Activated naive CD8-positive, alpha-beta T cell treated with anti-CD3 and anti-CD28 coated beads, Interleukin-2, amount 10 ng/mL, durations not matched to agents 7 days and 5 days (primary cell): ENCODE measurements at regions not wholly inside any gene's neighbourhood (a gene's known extent, or its start where the extent isn't known, plus 50 kb on each side); places are given as distances from the start of the nearest gene placed in this dataset.

ENCODE experiments used
- ATAC-seq: fragments of 150-1000 bp; cut with Tn5 transposase; one replicate; pipeline ENCODE4 v1.10.0; 2021; ENCODE audit warnings: low read depth, moderate library complexity
- POLR2A ChIA-PET: fragments of 350-600 bp; sonication (Branson Sonifier 250); formaldehyde crosslinking; loops from one replicate; lab custom pipeline; 2021; ENCODE audit warnings: antibody characterized with exemption; lab: Charles Lee
- DNase-seq: peaks from one replicate; pipeline ENCODE4 v3.0.0; 2021
- H3K27ac Mint-ChIP-seq: one replicate; pipeline ENCODE4 v1.8.0; 2022; ENCODE audit warnings: mild to moderate bottlenecking, mixed read lengths
- H3K27me3 Mint-ChIP-seq: one replicate; pipeline ENCODE4 v1.8.0; 2022; ENCODE audit warnings: mild to moderate bottlenecking, moderate library complexity, mixed read lengths
- H3K36me3 Mint-ChIP-seq: one replicate; pipeline ENCODE4 v1.8.0; 2021; ENCODE audit warnings: mild to moderate bottlenecking, mixed read lengths
- H3K4me1 Mint-ChIP-seq: one replicate; pipeline ENCODE4 v1.8.0; 2021; ENCODE audit warnings: mixed read lengths
- H3K4me3 Mint-ChIP-seq: one replicate; pipeline ENCODE4 v1.8.0; 2022; ENCODE audit warnings: mild to moderate bottlenecking, moderate library complexity, mixed read lengths
- H3K9me3 Mint-ChIP-seq: one replicate; pipeline ENCODE4 v1.8.0; 2021; ENCODE audit warnings: mixed read lengths

DNA sequence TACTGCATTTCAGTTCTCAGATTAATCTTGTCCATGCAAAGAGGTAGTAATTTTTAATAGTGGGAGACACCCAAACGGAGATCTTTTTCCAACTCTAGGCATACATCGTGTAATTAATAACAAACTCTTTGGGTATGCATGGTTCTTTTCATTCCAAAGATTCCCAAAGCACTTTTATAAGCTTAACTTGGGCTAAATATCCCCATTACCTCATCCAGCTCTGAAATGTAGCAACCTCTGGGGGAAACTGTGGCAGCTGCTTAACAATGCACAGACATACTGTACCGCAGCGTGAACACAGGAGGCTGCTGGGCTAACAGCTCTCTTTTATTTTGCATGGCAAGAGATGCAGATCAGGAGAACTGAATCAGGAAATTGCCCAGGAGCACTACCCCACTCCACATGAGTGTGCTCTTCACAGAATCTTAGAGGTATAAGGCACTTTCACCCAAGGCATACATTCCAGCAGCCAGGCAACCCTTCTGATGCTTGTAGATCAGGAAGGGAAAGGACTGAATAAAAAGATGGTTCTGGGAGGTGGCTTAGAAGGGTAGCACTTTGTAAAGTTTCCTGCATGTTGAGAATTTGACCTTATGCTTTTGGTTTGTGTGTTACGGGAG, 114.4 kb upstream of the GLI3 start:
- Mint-ChIP-seq H3K9me3 (peaks cover 2% of the 10 kb centered on the region), H3K27me3 (no peaks in the 10 kb centered on the region), H3K4me3 (no peak overlapping the region), H3K27ac (no peak overlapping the region), H3K4me1 (no peaks in the 10 kb centered on the region), H3K36me3 (no peaks in the 10 kb centered on the region)
- ATAC-seq (no peak), DNase-seq (no peak)
- POLR2A ChIA-PET: no interaction called here

DNA sequence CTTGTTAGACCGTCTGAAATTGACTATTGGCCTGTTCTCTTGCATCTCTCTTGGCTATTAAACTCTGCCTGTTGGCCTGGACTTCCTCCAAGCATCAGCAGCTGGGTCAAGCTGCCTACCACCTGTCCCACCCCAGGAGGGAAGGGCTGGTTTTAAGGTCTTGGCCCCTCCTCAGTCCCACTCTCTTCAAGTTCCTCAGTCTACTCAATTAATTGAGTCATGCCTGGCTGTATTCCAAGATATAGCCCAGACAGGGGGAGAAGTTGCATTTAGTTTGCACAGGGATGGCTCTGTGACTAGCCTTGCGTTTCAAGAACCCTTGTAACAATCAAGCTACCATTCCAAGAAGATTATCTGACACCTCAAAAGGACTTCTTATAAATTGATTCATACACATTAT, 113.8 kb upstream of the GLI3 start:
- Mint-ChIP-seq H3K27me3 (no peaks in the 10 kb centered on the region), H3K27ac (no peak overlapping the region), H3K4me3 (no peak overlapping the region), H3K4me1 (no peaks in the 10 kb centered on the region), H3K9me3 (peaks cover 2% of the 10 kb centered on the region), H3K36me3 (no peaks in the 10 kb centered on the region)
- ATAC-seq: no peak
- DNase-seq: no peak
- POLR2A ChIA-PET: no interaction called here

DNA sequence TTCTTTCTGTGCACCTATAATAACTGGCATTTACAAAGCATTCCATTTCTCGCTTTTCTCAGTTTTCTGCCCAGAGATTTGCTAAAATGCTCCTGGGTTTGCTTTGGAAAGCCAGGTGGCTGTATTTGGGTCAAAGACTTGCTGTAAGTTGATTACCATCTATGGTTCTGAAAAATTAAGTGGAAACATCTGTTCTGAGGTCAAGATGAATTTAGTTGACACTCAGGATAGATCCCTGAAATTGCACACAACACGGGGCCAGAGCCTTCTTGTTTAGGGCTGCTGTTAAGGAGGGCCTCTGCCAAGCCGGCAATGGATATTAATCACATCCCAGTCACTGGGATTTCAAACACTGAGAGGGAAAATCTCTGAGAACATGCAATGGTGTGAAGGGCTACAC, 111.6 kb upstream of the GLI3 start:
- no peaks in the 10 kb centered on the region for H3K36me3 Mint-ChIP-seq
- H3K4me3 Mint-ChIP-seq: no peak overlapping the region
- DNase-seq: no peak
- no peak for ATAC-seq
- H3K9me3 Mint-ChIP-seq: peaks cover 4% of the 10 kb centered on the region
- no peaks in the 10 kb centered on the region for H3K27me3 Mint-ChIP-seq
- POLR2A ChIA-PET: no interaction called here
- no peaks in the 10 kb centered on the region for H3K4me1 Mint-ChIP-seq
- no peak overlapping the region for H3K27ac Mint-ChIP-seq

DNA sequence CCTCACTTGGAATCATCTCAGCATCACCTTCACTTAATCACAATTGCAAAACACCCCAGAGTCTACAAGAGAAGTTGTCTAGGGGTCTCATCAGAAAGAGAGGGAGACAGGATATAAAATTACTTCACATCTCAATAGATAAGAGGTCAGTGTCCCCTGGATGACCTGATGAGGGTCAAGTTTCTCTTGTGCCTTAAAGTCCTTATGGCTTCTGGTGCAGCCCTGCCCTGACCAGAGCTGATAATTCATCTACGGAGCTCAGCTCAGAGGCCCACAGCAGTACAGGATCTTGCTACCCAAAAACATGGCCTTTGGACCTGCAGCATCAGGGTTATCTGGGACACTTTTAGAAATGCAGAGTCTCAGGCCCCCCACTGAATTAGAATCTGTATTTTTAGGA, 111.1 kb upstream of the GLI3 start:
- POLR2A ChIA-PET: no interaction called here
- Mint-ChIP-seq H3K36me3 (no peaks in the 10 kb centered on the region), H3K27ac (no peak overlapping the region), H3K27me3 (no peaks in the 10 kb centered on the region), H3K4me3 (no peak overlapping the region), H3K9me3 (peaks cover 4% of the 10 kb centered on the region), H3K4me1 (no peaks in the 10 kb centered on the region)
- DNase-seq (no peak), ATAC-seq (no peak)

DNA sequence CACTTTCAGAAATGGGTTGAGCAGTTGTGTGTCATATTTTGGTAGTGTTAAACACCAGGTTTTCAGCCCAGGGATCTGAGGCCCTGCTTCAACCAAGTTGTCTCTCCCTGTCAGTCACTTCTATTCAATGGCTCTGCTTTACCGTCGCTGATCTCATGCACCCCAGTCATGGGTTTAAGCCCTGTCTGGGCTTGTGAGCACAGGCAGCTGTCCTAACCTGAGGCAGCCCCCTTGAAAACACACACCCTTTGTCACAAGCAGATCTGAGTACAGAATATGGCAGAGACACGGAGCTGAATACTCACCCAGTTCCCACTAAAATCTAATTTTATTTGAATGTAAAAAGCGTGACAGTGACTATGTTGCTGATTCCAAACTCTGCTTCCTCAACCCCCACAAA, 110.6 kb upstream of the GLI3 start:
- Mint-ChIP-seq H3K27ac (no peak overlapping the region), H3K4me3 (no peak overlapping the region), H3K9me3 (peaks cover 4% of the 10 kb centered on the region), H3K27me3 (no peaks in the 10 kb centered on the region), H3K36me3 (no peaks in the 10 kb centered on the region), H3K4me1 (no peaks in the 10 kb centered on the region)
- POLR2A ChIA-PET: no interaction called here
- no peak for DNase-seq
- ATAC-seq: no peak

DNA sequence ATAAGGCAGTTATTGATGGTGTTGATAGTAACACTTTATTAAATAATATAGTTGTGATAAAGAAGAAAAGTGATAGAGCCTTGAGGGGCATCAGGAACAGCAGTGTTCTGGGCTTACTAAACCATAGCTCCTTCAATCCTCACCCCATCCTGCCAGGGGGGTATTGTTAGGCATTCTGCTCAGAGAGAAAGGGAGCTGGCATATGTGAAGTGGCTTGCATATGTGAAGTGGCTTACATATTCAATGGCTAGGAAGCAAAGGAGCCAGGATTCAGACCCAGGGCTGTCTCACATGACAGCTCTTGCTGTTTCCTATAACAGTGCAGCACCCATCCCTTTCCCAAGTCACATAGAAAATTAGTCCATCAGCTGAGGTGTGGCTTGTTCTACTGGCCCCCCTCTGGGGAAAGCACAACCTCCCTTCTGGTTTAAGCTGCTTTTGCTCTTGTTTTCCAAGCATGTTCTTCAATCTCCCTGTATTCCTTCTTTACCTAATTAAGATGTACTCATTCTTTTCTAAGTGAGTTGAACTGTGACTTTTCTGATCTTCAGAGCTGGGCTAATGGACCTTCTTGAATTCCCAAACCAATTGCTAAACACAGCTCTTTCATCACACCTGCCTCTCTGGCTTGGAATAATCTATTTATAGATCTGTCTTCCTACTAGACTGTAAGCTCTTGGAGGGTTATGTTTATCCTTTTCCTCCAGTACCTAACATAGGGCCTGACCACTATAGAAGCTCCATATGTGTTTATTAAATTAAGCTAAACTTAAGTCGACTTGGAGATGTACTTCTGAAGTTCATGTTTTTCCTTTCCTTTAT, 108.7 kb upstream of the GLI3 start:
- peaks cover 2% of the 10 kb centered on the region for H3K9me3 Mint-ChIP-seq
- no peak for ATAC-seq

DNA sequence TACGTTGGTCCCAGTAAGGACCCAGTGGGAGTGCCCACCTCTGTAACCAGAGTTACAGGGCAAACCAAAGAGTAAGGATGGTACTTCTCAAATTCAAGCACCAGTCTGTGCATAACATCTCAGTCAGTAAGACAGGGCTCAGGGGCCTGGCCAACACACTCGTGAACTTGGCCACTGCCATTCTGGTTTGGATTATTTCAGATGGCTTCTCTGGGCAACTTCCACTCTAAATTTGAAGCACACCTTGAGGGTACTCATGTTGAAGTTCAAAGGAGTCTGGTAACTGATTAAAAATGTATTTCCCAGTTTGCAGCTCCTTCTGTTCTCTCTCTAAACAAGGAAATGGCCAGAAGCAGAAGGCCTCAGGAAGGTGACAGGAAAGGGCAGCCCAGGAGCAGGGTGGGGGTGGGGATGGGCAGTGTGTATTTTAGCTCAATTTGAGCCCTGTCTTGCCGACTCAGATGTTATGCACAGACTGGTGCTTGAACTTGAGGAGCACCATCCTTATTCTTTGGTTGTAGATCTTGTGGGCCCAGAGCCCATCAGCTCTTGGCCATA, 107.3 kb upstream of the GLI3 start:
- Mint-ChIP-seq H3K27me3 (no peaks in the 10 kb centered on the region), H3K9me3 (peaks cover 2% of the 10 kb centered on the region), H3K4me1 (no peaks in the 10 kb centered on the region), H3K27ac (no peak overlapping the region), H3K4me3 (no peak overlapping the region), H3K36me3 (no peaks in the 10 kb centered on the region)
- POLR2A ChIA-PET: no interaction called here
- ATAC-seq (no peak), DNase-seq (no peak)

More for the DNA sequence above, 108.7 kb upstream of the GLI3 start:
- no peak for DNase-seq
- POLR2A ChIA-PET: no interaction called here
- no peak overlapping the region for H3K4me3 Mint-ChIP-seq
- no peak overlapping the region for H3K27ac Mint-ChIP-seq
- H3K4me1 Mint-ChIP-seq: no peaks in the 10 kb centered on the region
- H3K27me3 Mint-ChIP-seq: no peaks in the 10 kb centered on the region
- H3K36me3 Mint-ChIP-seq: no peaks in the 10 kb centered on the region

DNA sequence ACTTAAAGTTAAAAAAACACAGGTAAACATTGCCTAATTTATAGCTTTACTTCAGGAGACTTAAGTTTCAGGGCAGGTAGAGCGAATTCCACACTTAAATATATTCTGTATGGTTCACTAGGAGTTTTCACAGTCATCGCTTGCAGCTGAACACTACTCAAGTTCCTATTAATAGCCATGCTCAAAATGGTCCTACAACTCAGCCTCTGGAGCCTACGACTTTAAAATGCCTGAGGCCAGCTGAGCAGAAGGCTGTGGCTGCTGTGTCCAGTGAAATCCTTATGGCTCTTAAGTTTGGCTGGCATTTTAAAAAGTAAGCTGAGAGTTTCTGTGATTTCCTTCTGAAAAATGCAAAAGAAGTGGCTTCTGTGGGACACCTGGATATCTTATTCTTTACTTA, 105.4 kb upstream of the GLI3 start:
- Mint-ChIP-seq H3K27ac (no peak overlapping the region), H3K27me3 (no peaks in the 10 kb centered on the region), H3K36me3 (no peaks in the 10 kb centered on the region), H3K4me1 (no peaks in the 10 kb centered on the region), H3K4me3 (no peak overlapping the region), H3K9me3 (peaks cover 2% of the 10 kb centered on the region)
- POLR2A ChIA-PET: no interaction called here
- DNase-seq (no peak), ATAC-seq (no peak)

DNA sequence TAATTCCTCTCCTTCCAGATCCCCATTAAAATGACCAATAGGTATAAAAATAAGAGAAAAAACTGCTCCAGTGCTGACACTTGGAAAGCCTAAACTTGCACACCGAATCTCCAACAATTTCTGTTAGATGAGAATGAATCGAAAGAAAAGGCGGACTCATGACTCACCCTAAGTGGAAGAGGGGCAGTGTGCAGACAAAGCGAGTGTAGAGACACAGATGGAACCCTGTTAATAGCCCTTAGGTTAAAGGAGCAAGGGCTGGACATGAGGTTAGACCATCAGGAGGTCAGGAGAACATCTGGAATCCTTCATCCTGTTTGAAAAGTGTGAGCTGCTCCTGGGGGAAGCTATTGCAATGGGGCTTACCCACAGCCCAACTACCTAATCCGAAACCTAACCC, 103.4 kb upstream of the GLI3 start:
- ATAC-seq: no peak
- no peak for DNase-seq
- Mint-ChIP-seq H3K4me3 (no peak overlapping the region), H3K4me1 (no peaks in the 10 kb centered on the region), H3K27ac (no peak overlapping the region), H3K27me3 (no peaks in the 10 kb centered on the region), H3K9me3 (peaks cover 2% of the 10 kb centered on the region), H3K36me3 (no peaks in the 10 kb centered on the region)
- POLR2A ChIA-PET: no interaction called here

DNA sequence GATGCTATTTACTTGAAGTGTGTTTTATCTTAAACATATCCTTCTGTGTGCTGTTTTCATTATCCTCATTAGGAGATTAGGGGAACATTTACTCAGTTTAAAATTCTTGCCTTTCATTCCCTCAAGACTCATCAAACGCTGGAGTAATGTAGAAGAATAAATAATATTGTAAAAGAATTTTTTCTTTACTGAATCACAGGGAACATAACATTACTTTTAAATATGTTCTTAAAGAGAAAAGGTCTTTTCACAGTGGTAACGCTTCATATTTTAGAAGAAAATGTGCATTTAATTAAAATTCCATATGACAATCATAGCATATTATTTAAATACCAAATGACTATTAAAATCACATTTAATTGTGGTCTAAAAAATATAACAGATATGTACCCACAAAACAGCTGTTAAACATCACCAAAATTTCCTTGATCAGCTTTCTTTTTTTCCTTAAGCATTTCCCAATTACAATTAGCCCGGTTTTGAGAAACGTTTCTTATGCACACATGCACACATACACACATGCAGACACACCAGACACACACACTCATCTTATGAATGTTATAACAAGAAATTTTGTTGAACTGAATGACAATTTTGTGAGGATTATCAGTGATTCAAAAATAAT, 102.0 kb upstream of the GLI3 start:
- H3K4me1 Mint-ChIP-seq: no peaks in the 10 kb centered on the region
- no peaks in the 10 kb centered on the region for H3K36me3 Mint-ChIP-seq
- ATAC-seq (no peak), DNase-seq (no peak)
- no peaks in the 10 kb centered on the region for H3K27me3 Mint-ChIP-seq
- POLR2A ChIA-PET: no interaction called here
- no peak overlapping the region for H3K27ac Mint-ChIP-seq
- no peak overlapping the region for H3K4me3 Mint-ChIP-seq
- H3K9me3 Mint-ChIP-seq: peaks cover 2% of the 10 kb centered on the region

DNA sequence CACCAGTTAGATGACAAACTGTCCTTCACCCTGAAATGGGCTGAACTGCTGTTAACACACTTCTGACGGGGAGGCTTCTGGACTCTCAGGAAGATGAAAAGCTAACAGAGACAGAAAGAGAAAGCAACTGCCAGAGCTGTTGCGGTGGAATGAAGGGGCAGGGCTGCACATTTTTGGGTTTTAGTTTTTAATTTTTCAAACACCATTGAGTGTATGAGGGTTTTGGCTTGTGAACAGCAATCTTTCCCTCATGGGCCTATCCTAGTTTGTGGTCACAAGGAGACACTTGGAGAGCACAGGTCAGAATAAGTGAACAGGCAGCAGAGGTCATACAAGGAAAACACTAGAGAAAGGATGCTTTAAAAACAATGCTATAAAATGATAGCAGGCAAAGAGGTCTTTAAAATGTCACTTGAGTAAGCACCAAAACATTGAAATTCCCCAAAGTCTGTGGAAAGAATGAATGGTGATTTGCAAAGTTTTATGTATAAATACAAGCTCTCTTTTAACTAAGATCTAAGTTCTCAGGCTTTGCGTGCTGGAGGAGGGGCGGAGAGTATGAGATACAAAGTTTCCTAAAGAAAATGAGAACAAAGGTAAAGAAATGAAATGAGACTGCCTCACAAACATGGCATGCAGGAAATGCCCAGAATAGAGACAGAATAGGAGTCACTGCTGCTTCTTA, 101.4 kb upstream of the GLI3 start:
- Mint-ChIP-seq H3K9me3 (no peaks in the 10 kb centered on the region), H3K27me3 (no peaks in the 10 kb centered on the region), H3K36me3 (no peaks in the 10 kb centered on the region), H3K27ac (no peak overlapping the region), H3K4me1 (no peaks in the 10 kb centered on the region), H3K4me3 (no peak overlapping the region)
- no peak for DNase-seq
- no peak for ATAC-seq
- POLR2A ChIA-PET: no interaction called here

DNA sequence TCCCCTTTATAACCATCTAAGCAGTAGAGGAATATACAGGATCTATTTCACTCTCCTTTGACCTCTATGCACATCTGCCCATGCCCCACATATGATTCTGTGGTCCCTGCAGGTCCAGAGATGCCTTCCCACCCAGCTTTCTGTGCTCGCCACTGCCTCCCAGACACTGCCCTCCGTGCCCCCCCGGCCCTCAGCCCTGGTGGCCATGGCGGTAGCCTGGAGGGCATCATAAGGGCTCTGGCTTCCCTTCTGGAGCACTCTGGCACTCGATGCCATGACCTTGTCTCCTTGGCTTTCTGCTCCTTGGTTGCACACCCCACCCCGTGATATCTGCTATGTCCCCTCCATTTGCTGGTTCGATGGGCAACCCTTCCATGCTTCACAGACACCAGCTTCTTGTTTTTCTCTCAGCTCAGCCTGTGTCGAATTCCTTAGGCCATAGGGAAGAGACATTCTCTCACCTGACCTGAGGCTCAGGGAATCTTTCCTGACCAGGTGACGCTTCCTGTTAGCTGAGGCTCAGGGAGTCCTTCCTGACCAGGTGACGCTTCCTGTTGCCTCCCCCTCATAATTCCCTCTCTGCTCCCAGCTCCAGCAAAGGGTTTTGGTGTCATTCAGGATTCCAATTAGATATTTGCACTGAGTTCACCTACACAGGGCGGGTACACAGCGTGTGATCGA, 100.4 kb upstream of the GLI3 start:
- ATAC-seq (no peak), DNase-seq (no peak)
- Mint-ChIP-seq H3K27me3 (no peaks in the 10 kb centered on the region), H3K9me3 (peaks cover 4% of the 10 kb centered on the region), H3K36me3 (no peaks in the 10 kb centered on the region), H3K4me3 (no peak overlapping the region), H3K27ac (no peak overlapping the region), H3K4me1 (no peaks in the 10 kb centered on the region)
- POLR2A ChIA-PET: no interaction called here

DNA sequence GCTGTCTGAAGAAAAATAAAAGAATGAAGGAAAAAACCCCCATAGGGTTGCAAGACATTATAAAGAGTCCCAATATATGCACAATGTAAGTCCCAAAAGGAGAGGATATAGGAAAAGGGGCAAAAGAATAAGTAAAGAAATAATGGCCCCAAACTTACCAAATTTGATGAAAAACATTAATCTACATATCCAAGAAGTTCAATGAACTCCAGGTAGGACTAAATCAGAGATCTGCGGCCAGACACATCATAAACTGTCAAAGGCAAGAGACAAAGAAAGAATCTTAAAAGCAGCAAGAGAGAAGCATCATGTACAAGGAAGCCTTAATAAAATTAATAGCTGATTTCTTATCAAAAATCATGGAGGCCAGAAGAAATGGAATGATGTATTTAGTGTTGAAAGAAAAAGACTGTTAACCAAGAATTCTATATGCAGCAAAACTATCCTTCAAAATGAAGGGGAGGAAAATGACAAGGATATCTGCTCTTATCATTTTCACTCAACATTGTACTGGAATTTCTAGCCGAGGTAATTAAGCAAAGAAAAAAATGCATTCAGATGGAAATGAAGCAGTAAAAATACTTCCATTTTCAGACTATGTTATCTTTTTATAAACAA, 95.7 kb upstream of the GLI3 start:
- Mint-ChIP-seq H3K9me3 (peaks cover 7% of the 10 kb centered on the region), H3K4me3 (no peak overlapping the region), H3K4me1 (no peaks in the 10 kb centered on the region), H3K27ac (no peak overlapping the region), H3K27me3 (no peaks in the 10 kb centered on the region), H3K36me3 (no peaks in the 10 kb centered on the region)
- no peak for DNase-seq
- no peak for ATAC-seq
- POLR2A ChIA-PET: no interaction called here
